ENCODE measurements at regions not wholly inside any gene's neighbourhood (a gene's known extent, or its start where the extent isn't known, plus 50 kb on each side); places are given as distances from the start of the nearest gene placed in this dataset.
A peak's percentile ranks its signal among the peaks of the same experiment; 100 is the strongest.

- peak overlapping the region; percentile 47 for H3K4me2 ChIP-seq
Measured at GRCh38 chr10:29703271-29703670, 68.5 kb upstream of the SVIL start.

GRCh38 chr10:29702273-29703164 lies 67.7 kb upstream of the SVIL start:
- 79% methylated on average over 9 of the region's 10 CpGs for WGBS (ENCODE audit: low lambda C conversion rate)
- no peak overlapping the region for H2AFZ ChIP-seq (ENCODE audit: low read depth)
- peak overlapping the region in 1 of 2 experiments; percentile 11; a peak in 1 of 4 replicates for H3K27ac ChIP-seq (ENCODE audit: low read depth in 2 of 2, low read length in 1 of 2)
- ChIA-PET POLR2A (no interaction called here), CTCF (interaction anchor here (0.7 to 2.4 kb wide), 3 partner anchors 18 to 185 kb away, joined by 3 to 9 read pairs (median 4); no protein-coding TSS in a partner anchor)
- no peaks in the 10 kb centered on the region for H3K9me2 ChIP-seq
- H3K9me3 ChIP-seq, result no peaks in the 10 kb centered on the region
- H3K9ac ChIP-seq, result no peak overlapping the region
- peaks cover 4% of the 10 kb centered on the region for H3F3A ChIP-seq (replicated peaks; ENCODE audit: insufficient read depth)
- no peaks in the 10 kb centered on the region for H3K27me3 ChIP-seq (ENCODE audit: insufficient read depth)
- H4K20me1 ChIP-seq (ENCODE audit: insufficient read depth), result peaks cover 66% of the 10 kb centered on the region
- peaks cover 65% of the 10 kb centered on the region for H3K79me2 ChIP-seq (ENCODE audit: insufficient read depth)
- H3K36me3 ChIP-seq (replicated peaks in 1 of 2; ENCODE audit: control insufficient read depth in 1 of 2, insufficient read depth in 2 of 2, low read length in 1 of 2), result peaks cover 3 to 36% of the 10 kb centered on the region in 2 experiments
- no peak overlapping the region for H3K4me3 ChIP-seq (ENCODE audit: low read depth in 2 of 2, low read length in 1 of 2)
- H3K4me1 ChIP-seq (ENCODE audit: control insufficient read depth in 1 of 2, insufficient read depth in 2 of 2, low read depth in 1 of 2, low read length in 1 of 2), result peaks cover 0 to 12% of the 10 kb centered on the region in 2 experiments; a peak in 1 of 4 replicates
- no peak for DNase-seq
- TF ChIP-seq TEAD4 (IDR thresholded peaks at IDR 0.05; ENCODE audit: borderline replicate concordance, insufficient read depth) (no peak), REST (IDR thresholded peaks at IDR 0.05; ENCODE audit: low read depth, low read length) (no peak), RXRA (IDR thresholded peaks at IDR 0.05; ENCODE audit: borderline replicate concordance, low read depth) (no peak), TAF1 (IDR thresholded peaks at IDR 0.05; ENCODE audit: borderline replicate concordance, low read depth, low read length) (no peak), NRF1 (IDR thresholded peaks at IDR 0.05; ENCODE audit: low read depth, low read length) (no peak), EP300 (IDR thresholded peaks at IDR 0.05; ENCODE audit: borderline replicate concordance in 1 of 2, low read depth in 1 of 2, low read length in 1 of 2) (no peak), TCF12 (IDR thresholded peaks at IDR 0.05) (no peak), JUND (IDR thresholded peaks at IDR 0.05) (no peak), POLR2AphosphoS5 (IDR thresholded peaks at IDR 0.05; ENCODE audit: low read depth, low read length) (no peak), MAX (IDR thresholded peaks at IDR 0.05; ENCODE audit: low read depth) (no peak), ZBTB33 (IDR thresholded peaks at IDR 0.05; ENCODE audit: borderline replicate concordance, low read depth) (no peak), CHD2 (IDR thresholded peaks at IDR 0.05; ENCODE audit: low read length, partially characterized antibody) (no peak), SMC3 (IDR thresholded peaks at IDR 0.05; ENCODE audit: low read depth, low read length) (no peak)
- peak overlapping the region; percentile 47; the same call in 1 of the 2 replicates for H3K4me2 ChIP-seq

More at GRCh38 chr10:29703271-29703670, 68.5 kb upstream of the SVIL start:
- Histone ChIP-seq H3K79me2 (ENCODE audit: insufficient read depth) (peaks cover 72% of the 10 kb centered on the region), H3K9ac (no peak overlapping the region), H3K36me3 (replicated peaks in 1 of 2; ENCODE audit: control insufficient read depth in 1 of 2, insufficient read depth in 2 of 2, low read length in 1 of 2) (peaks cover 3 to 39% of the 10 kb centered on the region in 2 experiments), H4K20me1 (ENCODE audit: insufficient read depth) (peaks cover 67% of the 10 kb centered on the region), H3K4me3 (ENCODE audit: low read depth in 2 of 2, low read length in 1 of 2) (no peak overlapping the region), H3K9me2 (no peaks in the 10 kb centered on the region), H3K27me3 (ENCODE audit: insufficient read depth) (no peaks in the 10 kb centered on the region), H3K9me3 (no peaks in the 10 kb centered on the region), H3K4me1 (ENCODE audit: control insufficient read depth in 1 of 2, insufficient read depth in 2 of 2, low read depth in 1 of 2, low read length in 1 of 2) (peaks cover 0 to 12% of the 10 kb centered on the region in 2 experiments; a peak in 1 of 4 replicates), H3F3A (replicated peaks; ENCODE audit: insufficient read depth) (peaks cover 4% of the 10 kb centered on the region), H2AFZ (ENCODE audit: low read depth) (no peak overlapping the region), H3K27ac (ENCODE audit: low read depth in 2 of 2, low read length in 1 of 2) (no peak overlapping the region; a peak in 2 of 4 replicates)
- peak; percentile 62; the same call in 1 of the 2 replicates for TF ChIP-seq FOXJ3 (CRISPR knock-in tag; IDR thresholded peaks at IDR 0.05)
- no peak for TF ChIP-seq EZH2phosphoT487 (IDR thresholded peaks at IDR 0.05; ENCODE audit: borderline replicate concordance, low read depth)
- TF ChIP-seq TAF1 (IDR thresholded peaks at IDR 0.05; ENCODE audit: borderline replicate concordance, low read depth, low read length), result no peak
- TF ChIP-seq GATA2 (CRISPR knock-in tag; IDR thresholded peaks at IDR 0.05), result no peak
- no peak for TF ChIP-seq RXRA (IDR thresholded peaks at IDR 0.05; ENCODE audit: borderline replicate concordance, low read depth)
- no peak; a peak in 1 of 4 replicates for TF ChIP-seq EP300 (IDR thresholded peaks at IDR 0.05; ENCODE audit: borderline replicate concordance in 1 of 2, low read depth in 1 of 2, low read length in 1 of 2)
- no peak for TF ChIP-seq YY1 (IDR thresholded peaks at IDR 0.05; ENCODE audit: low read depth)
- TF ChIP-seq GABPA (IDR thresholded peaks at IDR 0.05; ENCODE audit: low read depth), result no peak
- 0 out of 2 replicates have a peak, but pooled peaks have one; percentile 8 for TF ChIP-seq NFIC (IDR thresholded peaks at IDR 0.05; ENCODE audit: borderline replicate concordance)
- TF ChIP-seq SMC3 (IDR thresholded peaks at IDR 0.05; ENCODE audit: low read depth, low read length), result no peak
- POLR2A ChIA-PET, result no interaction called here
- DNase-seq, result peak; percentile 82
- CTCF ChIA-PET, result interaction anchor here (2.4 kb wide), 1 partner anchor 33 kb away, joined by 9 read pairs; no protein-coding TSS in a partner anchor
- WGBS (ENCODE audit: low lambda C conversion rate), result 68% methylated on average over 6 of the region's 9 CpGs

All from SK-N-SH (cell line).